KMS-11 (cell line): ENCODE measurements at regions not wholly inside any gene's neighbourhood (a gene's known extent, or its start where the extent isn't known, plus 50 kb on each side); places are given as distances from the start of the nearest gene placed in this dataset.

Experiments used
- H2AFZ ChIP-seq: fragments of 200-600 bp; sonication (generic); 2 replicates; pipeline ENCODE4 v1.6.1; 2016; ENCODE audit warnings: antibody characterized with exemption, mixed run types, low read depth
- H3K27ac ChIP-seq: fragments of 200-600 bp; sonication (generic); 2 replicates; pipeline ENCODE4 v1.6.1; 2016; ENCODE audit warnings: mild to moderate bottlenecking, mixed run types
- H3K27me3 ChIP-seq: fragments of 200-600 bp; sonication (generic); 2 replicates; pipeline ENCODE4 v1.6.1; 2017; ENCODE audit warnings: mild to moderate bottlenecking, low read depth, mixed run types, moderate library complexity; ENCODE audit not compliant: insufficient read depth
- H3K36me3 ChIP-seq: fragments of 200-600 bp; sonication (generic); 2 replicates; pipeline ENCODE4 v1.6.1; 2017; ENCODE audit warnings: mild to moderate bottlenecking, mixed run types; ENCODE audit not compliant: insufficient read depth
- H3K4me1 ChIP-seq: fragments of 200-600 bp; sonication (generic); 2 replicates; pipeline ENCODE4 v1.6.1; 2016; ENCODE audit warnings: mild to moderate bottlenecking, low read depth, mixed run types; ENCODE audit not compliant: poor library complexity, severe bottlenecking
- H3K4me2 ChIP-seq: fragments of 200-600 bp; sonication (generic); 2 replicates; pipeline ENCODE4 v1.7.0; 2016; ENCODE audit warnings: mild to moderate bottlenecking, mixed run types
- H3K4me3 ChIP-seq: fragments of 200-600 bp; sonication (generic); IDR thresholded peaks from 2 replicates; pipeline ENCODE4 v1.6.1; 2017; ENCODE audit warnings: low read depth, low read length, mixed read lengths; ENCODE audit not compliant: insufficient read depth
- H3K79me2 ChIP-seq: fragments of 200-600 bp; sonication (generic); 2 replicates; pipeline ENCODE4 v1.6.1; 2016; ENCODE audit warnings: low read depth, mixed run types; ENCODE audit not compliant: insufficient read depth
- H3K9ac ChIP-seq: fragments of 200-600 bp; sonication (generic); 2 replicates; pipeline ENCODE4 v1.6.1; 2016; ENCODE audit warnings: mild to moderate bottlenecking, mixed run types
- H4K20me1 ChIP-seq: fragments of 200-600 bp; sonication (generic); 2 replicates; pipeline ENCODE4 v1.6.1; 2016; ENCODE audit warnings: mild to moderate bottlenecking, mixed run types; ENCODE audit not compliant: insufficient read depth
- TF ChIP-seq, protein P1 (sequence below): fragments of 200-600 bp; sonication (generic); conservative IDR thresholded peaks from 2 replicates; pipeline ENCODE4 v1.6.1; 2017; ENCODE audit warnings: low read depth, mild to moderate bottlenecking, antibody characterized with exemption, low read length, moderate library complexity, mixed read lengths

GRCh38 chr2:18169893-18170175 lies 291.4 kb downstream of the KCNS3 start:
- H3K27me3 ChIP-seq = no peaks in the 10 kb centered on the region
- H3K4me2 ChIP-seq = no peak overlapping the region
- TF ChIP-seq, protein P1, sequence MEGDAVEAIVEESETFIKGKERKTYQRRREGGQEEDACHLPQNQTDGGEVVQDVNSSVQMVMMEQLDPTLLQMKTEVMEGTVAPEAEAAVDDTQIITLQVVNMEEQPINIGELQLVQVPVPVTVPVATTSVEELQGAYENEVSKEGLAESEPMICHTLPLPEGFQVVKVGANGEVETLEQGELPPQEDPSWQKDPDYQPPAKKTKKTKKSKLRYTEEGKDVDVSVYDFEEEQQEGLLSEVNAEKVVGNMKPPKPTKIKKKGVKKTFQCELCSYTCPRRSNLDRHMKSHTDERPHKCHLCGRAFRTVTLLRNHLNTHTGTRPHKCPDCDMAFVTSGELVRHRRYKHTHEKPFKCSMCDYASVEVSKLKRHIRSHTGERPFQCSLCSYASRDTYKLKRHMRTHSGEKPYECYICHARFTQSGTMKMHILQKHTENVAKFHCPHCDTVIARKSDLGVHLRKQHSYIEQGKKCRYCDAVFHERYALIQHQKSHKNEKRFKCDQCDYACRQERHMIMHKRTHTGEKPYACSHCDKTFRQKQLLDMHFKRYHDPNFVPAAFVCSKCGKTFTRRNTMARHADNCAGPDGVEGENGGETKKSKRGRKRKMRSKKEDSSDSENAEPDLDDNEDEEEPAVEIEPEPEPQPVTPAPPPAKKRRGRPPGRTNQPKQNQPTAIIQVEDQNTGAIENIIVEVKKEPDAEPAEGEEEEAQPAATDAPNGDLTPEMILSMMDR = no peak
- H2AFZ ChIP-seq = no peak overlapping the region
- H3K79me2 ChIP-seq = no peaks in the 10 kb centered on the region
- no peaks in the 10 kb centered on the region for H4K20me1 ChIP-seq
- H3K27ac ChIP-seq = no peak overlapping the region
- H3K4me1 ChIP-seq = no peaks in the 10 kb centered on the region
- no peaks in the 10 kb centered on the region for H3K36me3 ChIP-seq
- H3K9ac ChIP-seq = no peak overlapping the region
- no peak overlapping the region for H3K4me3 ChIP-seq

GRCh38 chr2:18169121-18169892 lies 290.8 kb downstream of the KCNS3 start:
- Histone ChIP-seq H4K20me1 (no peaks in the 10 kb centered on the region), H3K4me2 (no peak overlapping the region), H3K9ac (no peak overlapping the region), H3K4me3 (no peak overlapping the region), H3K36me3 (no peaks in the 10 kb centered on the region), H2AFZ (no peak overlapping the region), H3K4me1 (no peaks in the 10 kb centered on the region), H3K27ac (no peak overlapping the region), H3K27me3 (no peaks in the 10 kb centered on the region), H3K79me2 (no peaks in the 10 kb centered on the region)
- TF ChIP-seq, protein P1 = no peak

GRCh38 chr2:18167871-18168270 lies 289.4 kb downstream of the KCNS3 start:
- no peaks in the 10 kb centered on the region for H4K20me1 ChIP-seq
- no peak overlapping the region for H2AFZ ChIP-seq
- H3K4me2 ChIP-seq = no peak overlapping the region
- no peaks in the 10 kb centered on the region for H3K79me2 ChIP-seq
- H3K4me3 ChIP-seq = no peak overlapping the region
- no peaks in the 10 kb centered on the region for H3K27me3 ChIP-seq
- TF ChIP-seq, protein P1 = no peak
- no peaks in the 10 kb centered on the region for H3K36me3 ChIP-seq
- H3K27ac ChIP-seq = no peak overlapping the region
- H3K9ac ChIP-seq = no peak overlapping the region
- no peaks in the 10 kb centered on the region for H3K4me1 ChIP-seq

DNA sequence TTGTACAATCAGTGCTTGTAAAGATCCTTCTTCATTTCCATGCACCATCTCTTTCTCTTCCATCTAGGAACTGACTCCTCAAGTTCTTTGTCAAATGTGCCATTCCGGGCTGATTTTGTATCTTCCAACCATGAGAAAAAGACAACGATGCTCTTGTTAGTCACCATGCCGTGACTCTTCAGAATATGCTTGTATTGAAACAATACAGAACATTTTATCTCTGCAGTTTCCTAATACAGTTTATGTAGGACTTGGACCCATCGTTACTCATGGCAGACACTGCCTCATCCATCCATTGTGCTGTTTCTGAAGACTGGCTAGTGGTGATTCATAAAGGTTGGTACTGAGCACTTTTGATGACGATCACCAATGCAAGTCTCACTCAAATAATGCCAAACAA lies 283.2 kb downstream of the KCNS3 start:
- Histone ChIP-seq H3K27me3 (no peaks in the 10 kb centered on the region), H3K4me2 (no peak overlapping the region), H3K4me3 (no peak overlapping the region), H3K36me3 (no peaks in the 10 kb centered on the region), H2AFZ (no peak overlapping the region), H3K4me1 (no peaks in the 10 kb centered on the region), H4K20me1 (no peaks in the 10 kb centered on the region), H3K79me2 (no peaks in the 10 kb centered on the region), H3K9ac (no peak overlapping the region), H3K27ac (no peak overlapping the region)
- TF ChIP-seq, protein P1 = no peak
